Gastroesophageal sphincter (tissue), 3 donors: ENCODE measurements at regions not wholly inside any gene's neighbourhood (a gene's known extent, or its start where the extent isn't known, plus 50 kb on each side); places are given as distances from the start of the nearest gene placed in this dataset.

ENCODE experiments used
- CTCF ChIP-seq, 4 experiments: fragments of 200-600 bp in 2 of 4; fragments of 450-650 bp in 2 of 4; sonication (generic) in 1 of 4; IDR thresholded peaks; one replicate each; pipeline ENCODE4 v1.5.1; 2017 to 2019; ENCODE audit warnings: antibody characterized with exemption in 4 of 4, mild to moderate bottlenecking in 2 of 4, moderate library complexity in 2 of 4
- EP300 ChIP-seq: sonication (generic); formaldehyde crosslinking; IDR thresholded peaks from one replicate; pipeline ENCODE4 v1.6.1; 2017; ENCODE audit warnings: antibody characterized with exemption, mild to moderate bottlenecking

GRCh38 chr10:55001422-55001821, 200.4 kb upstream of the PCDH15 start:
- TF ChIP-seq EP300 = no peak
- TF ChIP-seq CTCF (IDR thresholded peaks at IDR 0.05) = no peak
